GM13977 (cell line): ENCODE measurements at regions not wholly inside any gene's neighbourhood (a gene's known extent, or its start where the extent isn't known, plus 50 kb on each side); places are given as distances from the start of the nearest gene placed in this dataset.

Experiments
- DNase-seq: peaks from one replicate; pipeline ENCODE4 v3.0.0; 2012; ENCODE audit warnings: low spot score
- in situ Hi-C: fragments of 300-500 bp; cut with MboI; formaldehyde crosslinking; loops from one replicate; pipeline ENCODE4 v1.12.0; 2022; ENCODE audit warnings: low sequenced_read_pairs, low pct_unique_long_range_greater_than_20kb, mixed read lengths, inconsistent platforms; ENCODE audit not compliant: unreplicated experiment
- TF ChIP-seq, protein P1 (sequence below): IDR thresholded peaks from 2 replicates; pipeline ENCODE4 v1.5.1; 2012; ENCODE audit warnings: mild to moderate bottlenecking, control low read depth; ENCODE audit not compliant: insufficient read depth; ENCODE audit errors: extremely low read depth, missing control alignments

GRCh38 chrX:118189628-118190027 is 73.0 kb upstream of the KLHL13 start:
- DNase-seq, result no peak
- in situ Hi-C loops, result no loop called here
- TF ChIP-seq, protein P1, sequence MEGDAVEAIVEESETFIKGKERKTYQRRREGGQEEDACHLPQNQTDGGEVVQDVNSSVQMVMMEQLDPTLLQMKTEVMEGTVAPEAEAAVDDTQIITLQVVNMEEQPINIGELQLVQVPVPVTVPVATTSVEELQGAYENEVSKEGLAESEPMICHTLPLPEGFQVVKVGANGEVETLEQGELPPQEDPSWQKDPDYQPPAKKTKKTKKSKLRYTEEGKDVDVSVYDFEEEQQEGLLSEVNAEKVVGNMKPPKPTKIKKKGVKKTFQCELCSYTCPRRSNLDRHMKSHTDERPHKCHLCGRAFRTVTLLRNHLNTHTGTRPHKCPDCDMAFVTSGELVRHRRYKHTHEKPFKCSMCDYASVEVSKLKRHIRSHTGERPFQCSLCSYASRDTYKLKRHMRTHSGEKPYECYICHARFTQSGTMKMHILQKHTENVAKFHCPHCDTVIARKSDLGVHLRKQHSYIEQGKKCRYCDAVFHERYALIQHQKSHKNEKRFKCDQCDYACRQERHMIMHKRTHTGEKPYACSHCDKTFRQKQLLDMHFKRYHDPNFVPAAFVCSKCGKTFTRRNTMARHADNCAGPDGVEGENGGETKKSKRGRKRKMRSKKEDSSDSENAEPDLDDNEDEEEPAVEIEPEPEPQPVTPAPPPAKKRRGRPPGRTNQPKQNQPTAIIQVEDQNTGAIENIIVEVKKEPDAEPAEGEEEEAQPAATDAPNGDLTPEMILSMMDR, result no peak

DNA sequence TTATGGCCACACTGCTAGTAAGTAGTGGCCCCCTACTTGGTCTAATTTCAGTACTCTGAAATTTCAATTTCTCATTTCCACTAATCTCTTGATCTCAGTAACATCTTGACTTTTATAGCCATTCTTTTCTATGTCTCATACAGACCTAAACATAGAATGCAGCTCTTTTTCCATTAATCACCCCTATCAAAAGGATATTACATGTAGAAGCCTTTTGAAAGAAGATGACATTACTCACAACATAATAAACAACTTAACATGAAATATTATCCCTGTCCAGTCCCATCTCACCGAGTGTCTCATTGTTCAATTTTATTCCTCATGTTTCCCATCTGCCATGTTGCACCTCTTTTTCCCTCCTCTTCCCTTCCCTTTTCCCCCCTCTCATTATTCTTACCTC is 81.1 kb upstream of the KLHL13 start:
- in situ Hi-C loops, result no loop called here
- no peak for DNase-seq
- TF ChIP-seq, protein P1, result no peak

- in situ Hi-C loops, result no loop called here
- DNase-seq, result no peak
- TF ChIP-seq, protein P1, result no peak
Measured at GRCh38 chrX:118198577-118198976, 82.0 kb upstream of the KLHL13 start.

DNA sequence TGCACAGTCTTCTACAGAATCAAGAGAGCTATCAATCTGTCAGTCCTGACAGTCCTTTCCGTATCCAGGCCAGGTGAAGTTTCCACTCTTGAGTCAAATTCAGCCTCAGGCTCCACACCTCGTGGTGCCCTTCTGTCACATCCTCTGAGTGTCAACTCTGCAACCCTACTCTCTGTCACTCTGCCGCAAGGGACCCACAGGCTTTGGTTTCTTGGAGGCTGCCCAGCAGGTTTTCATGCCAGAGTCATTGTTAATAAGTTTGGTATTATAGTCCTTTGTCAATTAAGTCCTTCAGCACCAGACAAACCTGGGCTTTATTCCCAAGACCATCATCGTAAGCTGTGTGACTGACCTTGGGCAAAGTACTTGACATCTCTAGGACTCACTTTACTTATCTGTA is 83.4 kb upstream of the KLHL13 start:
- TF ChIP-seq, protein P1, result no peak
- DNase-seq, result no peak
- in situ Hi-C loops, result no loop called here

DNA sequence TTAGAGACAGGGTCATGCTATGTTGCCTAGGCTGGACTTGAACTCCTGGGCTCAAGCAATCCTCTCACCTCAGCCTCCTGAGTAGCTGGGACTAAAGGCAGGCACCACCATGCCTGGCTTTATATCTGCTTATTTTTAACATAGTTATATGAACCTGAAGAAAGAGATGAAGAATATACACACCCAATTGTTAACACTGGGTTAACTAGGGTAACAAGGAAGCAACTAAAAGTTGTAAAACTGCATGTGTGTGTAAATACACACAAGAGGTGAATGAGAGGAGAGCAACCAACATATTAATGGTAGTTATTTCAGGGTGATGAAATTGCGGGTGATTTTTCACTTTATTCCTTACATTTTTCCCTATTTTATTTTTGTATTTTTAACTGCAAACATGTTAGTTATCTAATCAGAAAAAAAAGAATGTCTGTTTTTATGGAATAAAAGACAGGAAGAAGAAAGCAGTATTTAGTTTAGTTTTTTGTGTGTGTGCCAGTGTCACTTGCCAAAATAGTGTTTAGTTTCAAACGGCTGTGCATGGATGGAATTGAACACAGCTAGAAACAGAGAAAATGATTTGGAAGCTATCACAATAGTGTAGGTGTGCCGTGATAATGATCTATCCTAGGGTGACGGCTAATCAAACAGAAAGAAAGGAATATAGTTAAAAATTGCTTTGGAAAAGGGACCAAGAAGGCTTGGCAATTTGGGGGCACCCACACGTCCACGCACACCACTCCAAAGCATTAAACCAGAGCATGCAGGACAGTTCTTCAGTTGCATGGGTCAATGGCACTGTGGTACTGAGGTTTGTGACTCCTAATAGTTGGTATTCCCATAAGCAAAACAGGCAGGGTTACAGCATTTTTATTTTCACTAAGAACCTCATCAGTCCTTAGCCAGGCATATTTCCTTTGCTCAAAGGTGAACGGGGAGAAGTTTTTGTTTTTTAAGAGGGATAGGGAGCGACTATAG is 89.1 kb upstream of the KLHL13 start:
- TF ChIP-seq, protein P1, result no peak
- in situ Hi-C loops, result no loop called here

GRCh38 chrX:118207831-118208453 is 91.3 kb upstream of the KLHL13 start:
- TF ChIP-seq, protein P1, result no peak
- in situ Hi-C loops, result no loop called here
- no peak for DNase-seq

More for the DNA sequence above, 89.1 kb upstream of the KLHL13 start:
- no peak for DNase-seq
